ENCODE measurements at regions not wholly inside any gene's neighbourhood (a gene's known extent, or its start where the extent isn't known, plus 50 kb on each side); places are given as distances from the start of the nearest gene placed in this dataset.

- Mint-ChIP-seq H3K4me1 (no peaks in the 10 kb centered on the region), H3K9me3 (peaks cover 10% of the 10 kb centered on the region; the same call in 2 of the 3 replicates), H3K36me3 (ENCODE audit: low read depth) (0 out of 3 replicates have a peak, but pooled peaks cover 3% of the 10 kb centered on the region), H3K27ac (no peak overlapping the region), H3K27me3 (ENCODE audit: insufficient read depth, low read depth, poor library complexity) (no peaks in the 10 kb centered on the region), H3K4me3 (no peak overlapping the region)
- 0 out of 2 replicates have a peak, but pooled peaks cover 5% of the 10 kb centered on the region for H3K9me2 ChIP-seq (ENCODE audit: insufficient read depth)
- H3K27me3 ChIP-seq (ENCODE audit: insufficient read depth) = no peaks in the 10 kb centered on the region
- no peaks in the 10 kb centered on the region for H4K20me1 ChIP-seq (replicated peaks; ENCODE audit: insufficient read depth)
- no peak overlapping the region for H2AFZ ChIP-seq
- H3K4me2 ChIP-seq = no peak overlapping the region
- no peak overlapping the region for H3K4me3 ChIP-seq
- DNase-seq (ENCODE audit: low spot score) (no peak), ATAC-seq (no peak)
- no peaks in the 10 kb centered on the region for H3K79me2 ChIP-seq (replicated peaks; ENCODE audit: insufficient read depth)
- H3F3A ChIP-seq (replicated peaks; ENCODE audit: low read depth) = no peaks in the 10 kb centered on the region
- no peak overlapping the region for H3K27ac ChIP-seq (ENCODE audit: low read depth)
- H3K4me1 ChIP-seq (ENCODE audit: insufficient read depth) = no peaks in the 10 kb centered on the region
- H3K36me3 ChIP-seq (ENCODE audit: insufficient read depth) = no peaks in the 10 kb centered on the region
- TF ChIP-seq CREB1 (CRISPR knock-in tag; IDR thresholded peaks at IDR 0.05; ENCODE audit: low read depth) = no peak
- no peak for TF ChIP-seq JUNB (IDR thresholded peaks at IDR 0.05; ENCODE audit: unreplicated experiment)
- TF ChIP-seq POLR2AphosphoS5 (IDR thresholded peaks at IDR 0.05; ENCODE audit: low read depth) = no peak
- no peak for TF ChIP-seq EZH2phosphoT487 (IDR thresholded peaks at IDR 0.05; ENCODE audit: unreplicated experiment)
- no peak for TF ChIP-seq EZH2 (IDR thresholded peaks at IDR 0.05; ENCODE audit: low read depth, unreplicated experiment)
- TF ChIP-seq STAT1 (IDR thresholded peaks at IDR 0.05; ENCODE audit: unreplicated experiment) = no peak
- TF ChIP-seq ZNF331 (CRISPR knock-in tag; IDR thresholded peaks at IDR 0.05; ENCODE audit: low read depth) = no peak
- TF ChIP-seq, protein P1, sequence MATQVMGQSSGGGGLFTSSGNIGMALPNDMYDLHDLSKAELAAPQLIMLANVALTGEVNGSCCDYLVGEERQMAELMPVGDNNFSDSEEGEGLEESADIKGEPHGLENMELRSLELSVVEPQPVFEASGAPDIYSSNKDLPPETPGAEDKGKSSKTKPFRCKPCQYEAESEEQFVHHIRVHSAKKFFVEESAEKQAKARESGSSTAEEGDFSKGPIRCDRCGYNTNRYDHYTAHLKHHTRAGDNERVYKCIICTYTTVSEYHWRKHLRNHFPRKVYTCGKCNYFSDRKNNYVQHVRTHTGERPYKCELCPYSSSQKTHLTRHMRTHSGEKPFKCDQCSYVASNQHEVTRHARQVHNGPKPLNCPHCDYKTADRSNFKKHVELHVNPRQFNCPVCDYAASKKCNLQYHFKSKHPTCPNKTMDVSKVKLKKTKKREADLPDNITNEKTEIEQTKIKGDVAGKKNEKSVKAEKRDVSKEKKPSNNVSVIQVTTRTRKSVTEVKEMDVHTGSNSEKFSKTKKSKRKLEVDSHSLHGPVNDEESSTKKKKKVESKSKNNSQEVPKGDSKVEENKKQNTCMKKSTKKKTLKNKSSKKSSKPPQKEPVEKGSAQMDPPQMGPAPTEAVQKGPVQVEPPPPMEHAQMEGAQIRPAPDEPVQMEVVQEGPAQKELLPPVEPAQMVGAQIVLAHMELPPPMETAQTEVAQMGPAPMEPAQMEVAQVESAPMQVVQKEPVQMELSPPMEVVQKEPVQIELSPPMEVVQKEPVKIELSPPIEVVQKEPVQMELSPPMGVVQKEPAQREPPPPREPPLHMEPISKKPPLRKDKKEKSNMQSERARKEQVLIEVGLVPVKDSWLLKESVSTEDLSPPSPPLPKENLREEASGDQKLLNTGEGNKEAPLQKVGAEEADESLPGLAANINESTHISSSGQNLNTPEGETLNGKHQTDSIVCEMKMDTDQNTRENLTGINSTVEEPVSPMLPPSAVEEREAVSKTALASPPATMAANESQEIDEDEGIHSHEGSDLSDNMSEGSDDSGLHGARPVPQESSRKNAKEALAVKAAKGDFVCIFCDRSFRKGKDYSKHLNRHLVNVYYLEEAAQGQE (IDR thresholded peaks at IDR 0.05; ENCODE audit: unreplicated experiment) = no peak
- TF ChIP-seq NANOG (IDR thresholded peaks at IDR 0.05; ENCODE audit: borderline replicate concordance) = no peak
- TF ChIP-seq, protein P2, sequence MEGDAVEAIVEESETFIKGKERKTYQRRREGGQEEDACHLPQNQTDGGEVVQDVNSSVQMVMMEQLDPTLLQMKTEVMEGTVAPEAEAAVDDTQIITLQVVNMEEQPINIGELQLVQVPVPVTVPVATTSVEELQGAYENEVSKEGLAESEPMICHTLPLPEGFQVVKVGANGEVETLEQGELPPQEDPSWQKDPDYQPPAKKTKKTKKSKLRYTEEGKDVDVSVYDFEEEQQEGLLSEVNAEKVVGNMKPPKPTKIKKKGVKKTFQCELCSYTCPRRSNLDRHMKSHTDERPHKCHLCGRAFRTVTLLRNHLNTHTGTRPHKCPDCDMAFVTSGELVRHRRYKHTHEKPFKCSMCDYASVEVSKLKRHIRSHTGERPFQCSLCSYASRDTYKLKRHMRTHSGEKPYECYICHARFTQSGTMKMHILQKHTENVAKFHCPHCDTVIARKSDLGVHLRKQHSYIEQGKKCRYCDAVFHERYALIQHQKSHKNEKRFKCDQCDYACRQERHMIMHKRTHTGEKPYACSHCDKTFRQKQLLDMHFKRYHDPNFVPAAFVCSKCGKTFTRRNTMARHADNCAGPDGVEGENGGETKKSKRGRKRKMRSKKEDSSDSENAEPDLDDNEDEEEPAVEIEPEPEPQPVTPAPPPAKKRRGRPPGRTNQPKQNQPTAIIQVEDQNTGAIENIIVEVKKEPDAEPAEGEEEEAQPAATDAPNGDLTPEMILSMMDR (conservative IDR thresholded peaks at IDR 0.05; ENCODE audit: low read depth in 2 of 2) = no peak
- TF ChIP-seq, protein P3, sequence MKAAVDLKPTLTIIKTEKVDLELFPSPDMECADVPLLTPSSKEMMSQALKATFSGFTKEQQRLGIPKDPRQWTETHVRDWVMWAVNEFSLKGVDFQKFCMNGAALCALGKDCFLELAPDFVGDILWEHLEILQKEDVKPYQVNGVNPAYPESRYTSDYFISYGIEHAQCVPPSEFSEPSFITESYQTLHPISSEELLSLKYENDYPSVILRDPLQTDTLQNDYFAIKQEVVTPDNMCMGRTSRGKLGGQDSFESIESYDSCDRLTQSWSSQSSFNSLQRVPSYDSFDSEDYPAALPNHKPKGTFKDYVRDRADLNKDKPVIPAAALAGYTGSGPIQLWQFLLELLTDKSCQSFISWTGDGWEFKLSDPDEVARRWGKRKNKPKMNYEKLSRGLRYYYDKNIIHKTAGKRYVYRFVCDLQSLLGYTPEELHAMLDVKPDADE (IDR thresholded peaks at IDR 0.05) = no peak
- TF ChIP-seq ZNF114 (CRISPR knock-in tag; IDR thresholded peaks at IDR 0.05) = no peak
- TF ChIP-seq, protein P4, sequence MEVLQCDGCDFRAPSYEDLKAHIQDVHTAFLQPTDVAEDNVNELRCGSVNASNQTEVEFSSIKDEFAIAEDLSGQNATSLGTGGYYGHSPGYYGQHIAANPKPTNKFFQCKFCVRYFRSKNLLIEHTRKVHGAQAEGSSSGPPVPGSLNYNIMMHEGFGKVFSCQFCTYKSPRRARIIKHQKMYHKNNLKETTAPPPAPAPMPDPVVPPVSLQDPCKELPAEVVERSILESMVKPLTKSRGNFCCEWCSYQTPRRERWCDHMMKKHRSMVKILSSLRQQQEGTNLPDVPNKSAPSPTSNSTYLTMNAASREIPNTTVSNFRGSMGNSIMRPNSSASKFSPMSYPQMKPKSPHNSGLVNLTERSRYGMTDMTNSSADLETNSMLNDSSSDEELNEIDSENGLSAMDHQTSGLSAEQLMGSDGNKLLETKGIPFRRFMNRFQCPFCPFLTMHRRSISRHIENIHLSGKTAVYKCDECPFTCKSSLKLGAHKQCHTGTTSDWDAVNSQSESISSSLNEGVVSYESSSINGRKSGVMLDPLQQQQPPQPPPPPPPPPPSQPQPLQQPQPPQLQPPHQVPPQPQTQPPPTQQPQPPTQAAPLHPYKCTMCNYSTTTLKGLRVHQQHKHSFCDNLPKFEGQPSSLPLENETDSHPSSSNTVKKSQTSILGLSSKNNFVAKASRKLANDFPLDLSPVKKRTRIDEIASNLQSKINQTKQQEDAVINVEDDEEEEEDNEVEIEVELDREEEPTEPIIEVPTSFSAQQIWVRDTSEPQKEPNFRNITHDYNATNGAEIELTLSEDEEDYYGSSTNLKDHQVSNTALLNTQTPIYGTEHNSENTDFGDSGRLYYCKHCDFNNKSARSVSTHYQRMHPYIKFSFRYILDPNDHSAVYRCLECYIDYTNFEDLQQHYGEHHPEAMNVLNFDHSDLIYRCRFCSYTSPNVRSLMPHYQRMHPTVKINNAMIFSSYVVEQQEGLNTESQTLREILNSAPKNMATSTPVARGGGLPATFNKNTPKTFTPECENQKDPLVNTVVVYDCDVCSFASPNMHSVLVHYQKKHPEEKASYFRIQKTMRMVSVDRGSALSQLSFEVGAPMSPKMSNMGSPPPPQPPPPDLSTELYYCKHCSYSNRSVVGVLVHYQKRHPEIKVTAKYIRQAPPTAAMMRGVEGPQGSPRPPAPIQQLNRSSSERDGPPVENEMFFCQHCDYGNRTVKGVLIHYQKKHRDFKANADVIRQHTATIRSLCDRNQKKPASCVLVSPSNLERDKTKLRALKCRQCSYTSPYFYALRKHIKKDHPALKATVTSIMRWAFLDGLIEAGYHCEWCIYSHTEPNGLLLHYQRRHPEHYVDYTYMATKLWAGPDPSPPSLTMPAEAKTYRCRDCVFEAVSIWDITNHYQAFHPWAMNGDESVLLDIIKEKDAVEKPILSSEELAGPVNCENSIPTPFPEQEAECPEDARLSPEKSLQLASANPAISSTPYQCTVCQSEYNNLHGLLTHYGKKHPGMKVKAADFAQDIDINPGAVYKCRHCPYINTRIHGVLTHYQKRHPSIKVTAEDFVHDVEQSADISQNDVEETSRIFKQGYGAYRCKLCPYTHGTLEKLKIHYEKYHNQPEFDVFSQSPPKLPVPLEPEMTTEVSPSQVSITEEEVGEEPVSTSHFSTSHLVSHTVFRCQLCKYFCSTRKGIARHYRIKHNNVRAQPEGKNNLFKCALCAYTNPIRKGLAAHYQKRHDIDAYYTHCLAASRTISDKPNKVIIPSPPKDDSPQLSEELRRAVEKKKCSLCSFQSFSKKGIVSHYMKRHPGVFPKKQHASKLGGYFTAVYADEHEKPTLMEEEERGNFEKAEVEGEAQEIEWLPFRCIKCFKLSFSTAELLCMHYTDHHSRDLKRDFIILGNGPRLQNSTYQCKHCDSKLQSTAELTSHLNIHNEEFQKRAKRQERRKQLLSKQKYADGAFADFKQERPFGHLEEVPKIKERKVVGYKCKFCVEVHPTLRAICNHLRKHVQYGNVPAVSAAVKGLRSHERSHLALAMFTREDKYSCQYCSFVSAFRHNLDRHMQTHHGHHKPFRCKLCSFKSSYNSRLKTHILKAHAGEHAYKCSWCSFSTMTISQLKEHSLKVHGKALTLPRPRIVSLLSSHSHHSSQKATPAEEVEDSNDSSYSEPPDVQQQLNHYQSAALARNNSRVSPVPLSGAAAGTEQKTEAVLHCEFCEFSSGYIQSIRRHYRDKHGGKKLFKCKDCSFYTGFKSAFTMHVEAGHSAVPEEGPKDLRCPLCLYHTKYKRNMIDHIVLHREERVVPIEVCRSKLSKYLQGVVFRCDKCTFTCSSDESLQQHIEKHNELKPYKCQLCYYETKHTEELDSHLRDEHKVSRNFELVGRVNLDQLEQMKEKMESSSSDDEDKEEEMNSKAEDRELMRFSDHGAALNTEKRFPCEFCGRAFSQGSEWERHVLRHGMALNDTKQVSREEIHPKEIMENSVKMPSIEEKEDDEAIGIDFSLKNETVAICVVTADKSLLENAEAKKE (CRISPR knock-in tag; IDR thresholded peaks at IDR 0.05) = no peak
These were observed 225.6 kb downstream of the LMBRD1 start for GRCh38 chr6:69571234-69571633.
